ENCODE measurements at regions not wholly inside any gene's neighbourhood (a gene's known extent, or its start where the extent isn't known, plus 50 kb on each side); places are given as distances from the start of the nearest gene placed in this dataset.

DNA sequence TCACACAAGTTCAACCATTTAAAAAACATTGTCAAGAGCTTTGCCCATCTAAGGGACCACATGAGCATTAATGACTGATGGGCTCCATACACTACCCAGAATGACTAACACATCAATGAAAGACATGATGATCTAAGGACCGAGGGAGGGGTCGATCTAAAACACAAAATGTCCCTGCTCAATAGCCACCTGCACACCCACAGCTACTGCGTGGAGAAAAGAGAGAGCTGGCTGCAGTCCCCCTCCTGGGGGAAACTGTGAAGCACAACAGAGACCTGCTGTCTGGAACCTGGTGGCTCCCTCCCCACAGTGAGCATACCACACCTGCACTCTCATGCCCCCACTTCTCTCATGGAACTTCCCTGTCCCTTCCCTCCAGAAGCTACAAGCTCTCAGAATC is 130.1 kb upstream of the ERG start:
- intact Hi-C loops (cut with micrococcal nuclease; ENCODE audit: unreplicated experiment), result no loop called here
- H4K20me1 ChIP-seq (ENCODE audit: insufficient read depth, low read length), result no peaks in the 10 kb centered on the region
- no peak overlapping the region for H3K27ac ChIP-seq (ENCODE audit: low read depth, low read length, poor library complexity, severe bottlenecking)
- H2AFZ ChIP-seq (ENCODE audit: low read length), result no peak overlapping the region
- no peaks in the 10 kb centered on the region for H3K4me1 ChIP-seq (ENCODE audit: insufficient read depth, low read length, poor library complexity, severe bottlenecking)
- H3K4me2 ChIP-seq (ENCODE audit: low read length), result no peak overlapping the region
- H3K36me3 ChIP-seq (ENCODE audit: insufficient read depth, low read length), result no peaks in the 10 kb centered on the region
- no TSS peak for BruUV-seq (replicated peaks)
- no peak for TF ChIP-seq EZH2phosphoT487 (IDR thresholded peaks at IDR 0.05; ENCODE audit: borderline replicate concordance, low read depth, low read length)
- TF ChIP-seq, protein P1, sequence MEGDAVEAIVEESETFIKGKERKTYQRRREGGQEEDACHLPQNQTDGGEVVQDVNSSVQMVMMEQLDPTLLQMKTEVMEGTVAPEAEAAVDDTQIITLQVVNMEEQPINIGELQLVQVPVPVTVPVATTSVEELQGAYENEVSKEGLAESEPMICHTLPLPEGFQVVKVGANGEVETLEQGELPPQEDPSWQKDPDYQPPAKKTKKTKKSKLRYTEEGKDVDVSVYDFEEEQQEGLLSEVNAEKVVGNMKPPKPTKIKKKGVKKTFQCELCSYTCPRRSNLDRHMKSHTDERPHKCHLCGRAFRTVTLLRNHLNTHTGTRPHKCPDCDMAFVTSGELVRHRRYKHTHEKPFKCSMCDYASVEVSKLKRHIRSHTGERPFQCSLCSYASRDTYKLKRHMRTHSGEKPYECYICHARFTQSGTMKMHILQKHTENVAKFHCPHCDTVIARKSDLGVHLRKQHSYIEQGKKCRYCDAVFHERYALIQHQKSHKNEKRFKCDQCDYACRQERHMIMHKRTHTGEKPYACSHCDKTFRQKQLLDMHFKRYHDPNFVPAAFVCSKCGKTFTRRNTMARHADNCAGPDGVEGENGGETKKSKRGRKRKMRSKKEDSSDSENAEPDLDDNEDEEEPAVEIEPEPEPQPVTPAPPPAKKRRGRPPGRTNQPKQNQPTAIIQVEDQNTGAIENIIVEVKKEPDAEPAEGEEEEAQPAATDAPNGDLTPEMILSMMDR (conservative IDR thresholded peaks at IDR 0.05; ENCODE audit: low read length), result no peak
- no peaks in the 10 kb centered on the region for H3K9me3 ChIP-seq (ENCODE audit: low read length)
- no peak for DNase-seq (ENCODE audit: low spot score)
- no peak overlapping the region for H3K4me3 ChIP-seq (ENCODE audit: low read depth, low read length, poor library complexity, severe bottlenecking)
- POLR2A ChIA-PET, result no interaction called here
- H3K9me2 ChIP-seq (ENCODE audit: insufficient read depth, low read length), result no peaks in the 10 kb centered on the region
- CTCF ChIA-PET (ENCODE audit: unreplicated experiment), result no interaction called here
- no peaks in the 10 kb centered on the region for H3K79me2 ChIP-seq (ENCODE audit: insufficient read depth, low read depth, low read length)

DNA sequence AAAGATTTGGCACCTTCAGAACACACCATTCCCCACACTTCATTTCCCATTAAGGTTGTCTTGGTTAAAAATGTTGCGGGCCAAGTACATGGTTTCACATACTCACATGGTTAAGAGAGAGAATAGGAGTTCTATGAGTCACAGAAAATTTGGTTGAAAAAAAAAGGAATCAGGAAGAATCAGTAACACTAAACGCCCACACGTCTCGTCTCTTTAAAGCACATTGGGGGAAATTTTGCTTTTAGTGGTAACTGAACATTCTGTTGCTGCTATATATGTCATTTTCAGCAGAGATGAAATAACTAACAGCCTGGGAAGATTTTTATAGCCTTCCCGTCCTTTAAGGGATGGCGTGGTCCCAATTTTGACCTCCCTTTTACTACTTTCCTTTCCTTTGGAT is 132.9 kb upstream of the ERG start:
- H3K4me3 ChIP-seq (ENCODE audit: low read depth, low read length, poor library complexity, severe bottlenecking), result no peak overlapping the region
- ChIA-PET CTCF (ENCODE audit: unreplicated experiment) (no interaction called here), POLR2A (no interaction called here)
- H3K9me3 ChIP-seq (ENCODE audit: low read length), result no peaks in the 10 kb centered on the region
- H3K9me2 ChIP-seq (ENCODE audit: insufficient read depth, low read length), result no peaks in the 10 kb centered on the region
- no peaks in the 10 kb centered on the region for H4K20me1 ChIP-seq (ENCODE audit: insufficient read depth, low read length)
- no peak overlapping the region for H3K4me2 ChIP-seq (ENCODE audit: low read length)
- intact Hi-C loops (cut with micrococcal nuclease; ENCODE audit: unreplicated experiment), result no loop called here
- H3K36me3 ChIP-seq (ENCODE audit: insufficient read depth, low read length), result no peaks in the 10 kb centered on the region
- no peak overlapping the region for H2AFZ ChIP-seq (ENCODE audit: low read length)
- H3K79me2 ChIP-seq (ENCODE audit: insufficient read depth, low read depth, low read length), result no peaks in the 10 kb centered on the region
- no peak overlapping the region for H3K27ac ChIP-seq (ENCODE audit: low read depth, low read length, poor library complexity, severe bottlenecking)
- no peaks in the 10 kb centered on the region for H3K4me1 ChIP-seq (ENCODE audit: insufficient read depth, low read length, poor library complexity, severe bottlenecking)
- TF ChIP-seq EZH2phosphoT487 (IDR thresholded peaks at IDR 0.05; ENCODE audit: borderline replicate concordance, low read depth, low read length), result no peak
- TF ChIP-seq, protein P1 (conservative IDR thresholded peaks at IDR 0.05; ENCODE audit: low read length), result no peak
- no peak for DNase-seq (ENCODE audit: low spot score)
- BruUV-seq (replicated peaks), result no TSS peak

DNA sequence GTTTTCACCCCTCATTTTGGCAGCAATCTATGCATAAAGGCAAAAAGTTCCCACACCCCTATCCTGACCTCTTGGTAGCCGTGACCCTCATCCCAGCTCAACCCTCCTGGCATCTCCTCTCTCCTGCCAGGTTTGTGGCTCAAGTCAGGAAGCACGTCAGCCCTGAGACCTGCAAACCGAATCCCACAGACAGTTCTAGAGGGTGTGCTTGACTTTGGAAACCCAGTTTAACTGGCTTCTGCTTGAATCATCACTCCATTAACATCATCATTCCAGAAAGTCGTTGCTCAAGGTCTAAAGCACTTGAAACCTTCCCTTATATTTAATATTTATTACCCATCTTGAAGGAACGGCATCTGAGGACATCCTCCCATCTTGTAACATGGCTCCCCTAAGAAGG is 133.4 kb upstream of the ERG start:
- Histone ChIP-seq H3K4me1 (ENCODE audit: insufficient read depth, low read length, poor library complexity, severe bottlenecking) (no peaks in the 10 kb centered on the region), H2AFZ (ENCODE audit: low read length) (no peak overlapping the region), H3K4me3 (ENCODE audit: low read depth, low read length, poor library complexity, severe bottlenecking) (no peak overlapping the region), H3K9me3 (ENCODE audit: low read length) (no peaks in the 10 kb centered on the region), H4K20me1 (ENCODE audit: insufficient read depth, low read length) (no peaks in the 10 kb centered on the region), H3K9me2 (ENCODE audit: insufficient read depth, low read length) (no peaks in the 10 kb centered on the region), H3K79me2 (ENCODE audit: insufficient read depth, low read depth, low read length) (no peaks in the 10 kb centered on the region), H3K4me2 (ENCODE audit: low read length) (no peak overlapping the region), H3K36me3 (ENCODE audit: insufficient read depth, low read length) (no peaks in the 10 kb centered on the region), H3K27ac (ENCODE audit: low read depth, low read length, poor library complexity, severe bottlenecking) (no peak overlapping the region)
- DNase-seq (ENCODE audit: low spot score), result no peak
- no TSS peak for BruUV-seq (replicated peaks)
- POLR2A ChIA-PET, result no interaction called here
- CTCF ChIA-PET (ENCODE audit: unreplicated experiment), result no interaction called here
- TF ChIP-seq, protein P1 (conservative IDR thresholded peaks at IDR 0.05; ENCODE audit: low read length), result no peak
- no peak for TF ChIP-seq EZH2phosphoT487 (IDR thresholded peaks at IDR 0.05; ENCODE audit: borderline replicate concordance, low read depth, low read length)
- intact Hi-C loops (cut with micrococcal nuclease; ENCODE audit: unreplicated experiment), result no loop called here
